ENCODE measurements at regions not wholly inside any gene's neighbourhood (a gene's known extent, or its start where the extent isn't known, plus 50 kb on each side); places are given as distances from the start of the nearest gene placed in this dataset.

DNA sequence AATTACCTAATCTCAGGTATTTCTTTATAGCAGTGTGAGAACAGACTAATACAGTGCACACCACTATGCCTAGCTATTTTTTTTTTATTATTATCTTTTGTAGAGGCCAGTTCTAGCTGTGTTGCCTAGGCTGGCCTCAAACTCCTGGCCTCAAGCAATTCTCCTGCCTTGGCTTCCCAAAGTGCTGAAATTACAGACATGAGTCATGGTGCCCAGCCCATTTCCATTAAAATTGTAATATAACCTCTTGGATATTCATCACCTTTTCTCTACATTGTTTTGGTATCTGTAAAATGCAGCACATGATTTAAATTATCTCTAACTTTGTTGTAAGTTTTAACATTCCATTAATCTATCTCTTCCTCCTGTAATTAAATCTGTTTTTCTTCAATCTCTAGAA is 2052.9 kb downstream of the ARAP2 start:
- H3K9me3 Mint-ChIP-seq (ENCODE audit: unreplicated experiment) = no peaks in the 10 kb centered on the region
- H3K4me1 Mint-ChIP-seq (ENCODE audit: unreplicated experiment) = no peaks in the 10 kb centered on the region
- H3K4me3 Mint-ChIP-seq (ENCODE audit: unreplicated experiment) = no peak overlapping the region
- TF ChIP-seq, protein P1, sequence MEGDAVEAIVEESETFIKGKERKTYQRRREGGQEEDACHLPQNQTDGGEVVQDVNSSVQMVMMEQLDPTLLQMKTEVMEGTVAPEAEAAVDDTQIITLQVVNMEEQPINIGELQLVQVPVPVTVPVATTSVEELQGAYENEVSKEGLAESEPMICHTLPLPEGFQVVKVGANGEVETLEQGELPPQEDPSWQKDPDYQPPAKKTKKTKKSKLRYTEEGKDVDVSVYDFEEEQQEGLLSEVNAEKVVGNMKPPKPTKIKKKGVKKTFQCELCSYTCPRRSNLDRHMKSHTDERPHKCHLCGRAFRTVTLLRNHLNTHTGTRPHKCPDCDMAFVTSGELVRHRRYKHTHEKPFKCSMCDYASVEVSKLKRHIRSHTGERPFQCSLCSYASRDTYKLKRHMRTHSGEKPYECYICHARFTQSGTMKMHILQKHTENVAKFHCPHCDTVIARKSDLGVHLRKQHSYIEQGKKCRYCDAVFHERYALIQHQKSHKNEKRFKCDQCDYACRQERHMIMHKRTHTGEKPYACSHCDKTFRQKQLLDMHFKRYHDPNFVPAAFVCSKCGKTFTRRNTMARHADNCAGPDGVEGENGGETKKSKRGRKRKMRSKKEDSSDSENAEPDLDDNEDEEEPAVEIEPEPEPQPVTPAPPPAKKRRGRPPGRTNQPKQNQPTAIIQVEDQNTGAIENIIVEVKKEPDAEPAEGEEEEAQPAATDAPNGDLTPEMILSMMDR (IDR thresholded peaks at IDR 0.05; ENCODE audit: unreplicated experiment) = no peak
- DNase-seq (ENCODE audit: low spot score) = no peak
- H3K27me3 Mint-ChIP-seq (ENCODE audit: unreplicated experiment) = no peaks in the 10 kb centered on the region
- H3K36me3 Mint-ChIP-seq (ENCODE audit: low read depth, unreplicated experiment) = no peaks in the 10 kb centered on the region
- H3K27ac Mint-ChIP-seq (ENCODE audit: unreplicated experiment) = no peak overlapping the region

DNA sequence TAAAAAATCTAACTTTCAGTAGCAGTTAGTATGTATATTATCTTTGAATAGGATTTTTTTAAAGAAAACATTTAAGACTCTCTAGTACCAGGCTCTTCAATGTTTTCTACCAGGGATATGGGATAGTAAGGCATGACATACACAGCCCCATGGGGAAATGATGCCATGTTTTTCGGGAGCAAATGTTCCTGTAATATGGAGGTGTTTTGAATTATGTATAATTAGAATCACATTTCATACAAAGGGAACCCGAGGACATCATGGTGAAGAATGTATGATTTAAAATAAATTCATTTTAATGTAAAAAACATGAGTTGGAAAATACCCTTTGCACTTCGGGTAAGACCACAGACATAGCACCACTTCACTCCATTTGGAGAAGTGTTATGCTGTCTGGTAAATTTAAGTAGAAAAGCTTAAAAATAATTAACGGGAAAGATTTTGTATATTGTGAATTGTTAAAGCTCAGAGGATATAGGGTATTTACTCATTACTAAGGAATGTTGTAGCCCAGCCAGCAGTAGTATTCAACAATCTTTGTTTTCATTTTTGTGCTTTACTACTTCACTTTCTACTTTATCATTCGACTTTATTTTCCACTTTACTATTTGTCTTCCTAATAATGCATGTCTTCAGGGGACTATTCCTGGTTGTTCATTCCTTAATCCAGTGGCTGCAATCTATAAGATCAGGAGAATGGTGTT is 2050.7 kb downstream of the ARAP2 start:
- no peak for DNase-seq (ENCODE audit: low spot score)
- no peaks in the 10 kb centered on the region for H3K27me3 Mint-ChIP-seq (ENCODE audit: unreplicated experiment)
- H3K27ac Mint-ChIP-seq (ENCODE audit: unreplicated experiment) = no peak overlapping the region
- TF ChIP-seq, protein P1 (IDR thresholded peaks at IDR 0.05; ENCODE audit: unreplicated experiment) = no peak
- no peaks in the 10 kb centered on the region for H3K4me1 Mint-ChIP-seq (ENCODE audit: unreplicated experiment)
- H3K36me3 Mint-ChIP-seq (ENCODE audit: low read depth, unreplicated experiment) = no peaks in the 10 kb centered on the region
- H3K9me3 Mint-ChIP-seq (ENCODE audit: unreplicated experiment) = no peaks in the 10 kb centered on the region
- H3K4me3 Mint-ChIP-seq (ENCODE audit: unreplicated experiment) = no peak overlapping the region

DNA sequence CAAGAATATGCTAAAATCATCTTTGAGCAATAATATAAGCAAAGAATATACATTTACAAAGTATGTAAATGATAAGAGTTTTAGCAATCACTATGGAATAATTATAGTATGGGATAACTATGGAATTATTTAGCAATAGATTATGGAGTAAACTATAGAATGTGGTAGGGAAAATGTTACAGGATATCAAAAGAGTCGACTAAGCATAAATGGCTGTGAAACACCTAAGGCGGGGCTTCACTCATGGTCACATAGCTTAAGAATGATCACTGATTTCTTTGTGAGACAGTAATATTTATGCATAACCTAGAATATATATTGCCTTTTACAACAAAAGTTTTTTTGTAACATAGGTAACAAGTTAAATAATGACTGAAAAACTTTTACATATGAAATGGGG is 2049.7 kb downstream of the ARAP2 start:
- TF ChIP-seq, protein P1 (IDR thresholded peaks at IDR 0.05; ENCODE audit: unreplicated experiment) = no peak
- no peak for DNase-seq (ENCODE audit: low spot score)
- Mint-ChIP-seq H3K4me3 (ENCODE audit: unreplicated experiment) (no peak overlapping the region), H3K9me3 (ENCODE audit: unreplicated experiment) (no peaks in the 10 kb centered on the region), H3K27me3 (ENCODE audit: unreplicated experiment) (no peaks in the 10 kb centered on the region), H3K4me1 (ENCODE audit: unreplicated experiment) (no peaks in the 10 kb centered on the region), H3K27ac (ENCODE audit: unreplicated experiment) (no peak overlapping the region), H3K36me3 (ENCODE audit: low read depth, unreplicated experiment) (no peaks in the 10 kb centered on the region)

DNA sequence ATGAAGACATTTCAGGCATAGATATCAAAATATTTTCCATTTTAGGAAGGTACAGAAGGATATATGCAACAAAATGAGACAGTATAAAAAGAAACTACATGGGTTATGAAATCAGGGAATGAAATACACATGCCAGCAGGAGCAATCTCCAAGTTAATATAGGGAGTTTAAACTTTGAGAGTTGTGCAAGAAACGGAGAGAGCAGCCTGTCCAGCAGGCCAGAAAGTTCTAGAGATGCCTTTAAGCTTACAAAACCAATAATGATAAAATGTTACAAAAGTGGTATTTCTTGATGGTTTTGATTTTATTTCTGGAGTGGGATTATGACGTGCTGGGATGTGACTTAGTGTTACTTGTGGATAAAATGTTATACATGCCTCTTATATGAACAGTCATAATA is 2047.9 kb downstream of the ARAP2 start:
- Mint-ChIP-seq H3K4me3 (ENCODE audit: unreplicated experiment) (no peak overlapping the region), H3K9me3 (ENCODE audit: unreplicated experiment) (no peaks in the 10 kb centered on the region), H3K27me3 (ENCODE audit: unreplicated experiment) (no peaks in the 10 kb centered on the region), H3K27ac (ENCODE audit: unreplicated experiment) (no peak overlapping the region), H3K4me1 (ENCODE audit: unreplicated experiment) (no peaks in the 10 kb centered on the region), H3K36me3 (ENCODE audit: low read depth, unreplicated experiment) (no peaks in the 10 kb centered on the region)
- no peak for DNase-seq (ENCODE audit: low spot score)
- TF ChIP-seq, protein P1 (IDR thresholded peaks at IDR 0.05; ENCODE audit: unreplicated experiment) = no peak

DNA sequence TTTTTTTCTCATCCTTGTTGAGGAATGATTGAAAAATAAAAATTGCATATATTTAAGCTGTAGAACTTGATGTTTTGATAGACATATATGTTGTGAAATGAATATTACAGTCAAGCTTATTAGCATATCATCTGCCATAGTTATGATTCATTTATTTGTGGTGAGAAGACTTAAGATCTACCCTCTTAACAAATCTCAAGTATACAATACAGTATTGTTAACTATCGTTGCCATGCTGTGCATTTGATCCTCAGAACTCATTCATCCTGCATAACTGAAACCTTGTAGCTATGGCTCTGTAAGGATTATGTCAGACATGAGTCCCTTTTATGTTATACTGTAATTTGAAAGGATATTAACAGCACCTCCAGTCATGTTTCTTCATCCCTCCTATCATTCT is 2045.3 kb downstream of the ARAP2 start:
- no peak overlapping the region for H3K27ac Mint-ChIP-seq (ENCODE audit: unreplicated experiment)
- no peaks in the 10 kb centered on the region for H3K27me3 Mint-ChIP-seq (ENCODE audit: unreplicated experiment)
- H3K9me3 Mint-ChIP-seq (ENCODE audit: unreplicated experiment) = no peaks in the 10 kb centered on the region
- H3K36me3 Mint-ChIP-seq (ENCODE audit: low read depth, unreplicated experiment) = no peaks in the 10 kb centered on the region
- DNase-seq (ENCODE audit: low spot score) = no peak
- TF ChIP-seq, protein P1 (IDR thresholded peaks at IDR 0.05; ENCODE audit: unreplicated experiment) = no peak
- peaks cover 2% of the 10 kb centered on the region for H3K4me1 Mint-ChIP-seq (ENCODE audit: unreplicated experiment)
- H3K4me3 Mint-ChIP-seq (ENCODE audit: unreplicated experiment) = no peak overlapping the region

All from endothelial cell (in vitro differentiated cells).